ENCODE measurements at regions not wholly inside any gene's neighbourhood (a gene's known extent, or its start where the extent isn't known, plus 50 kb on each side); places are given as distances from the start of the nearest gene placed in this dataset.

- TF ChIP-seq, protein P1, sequence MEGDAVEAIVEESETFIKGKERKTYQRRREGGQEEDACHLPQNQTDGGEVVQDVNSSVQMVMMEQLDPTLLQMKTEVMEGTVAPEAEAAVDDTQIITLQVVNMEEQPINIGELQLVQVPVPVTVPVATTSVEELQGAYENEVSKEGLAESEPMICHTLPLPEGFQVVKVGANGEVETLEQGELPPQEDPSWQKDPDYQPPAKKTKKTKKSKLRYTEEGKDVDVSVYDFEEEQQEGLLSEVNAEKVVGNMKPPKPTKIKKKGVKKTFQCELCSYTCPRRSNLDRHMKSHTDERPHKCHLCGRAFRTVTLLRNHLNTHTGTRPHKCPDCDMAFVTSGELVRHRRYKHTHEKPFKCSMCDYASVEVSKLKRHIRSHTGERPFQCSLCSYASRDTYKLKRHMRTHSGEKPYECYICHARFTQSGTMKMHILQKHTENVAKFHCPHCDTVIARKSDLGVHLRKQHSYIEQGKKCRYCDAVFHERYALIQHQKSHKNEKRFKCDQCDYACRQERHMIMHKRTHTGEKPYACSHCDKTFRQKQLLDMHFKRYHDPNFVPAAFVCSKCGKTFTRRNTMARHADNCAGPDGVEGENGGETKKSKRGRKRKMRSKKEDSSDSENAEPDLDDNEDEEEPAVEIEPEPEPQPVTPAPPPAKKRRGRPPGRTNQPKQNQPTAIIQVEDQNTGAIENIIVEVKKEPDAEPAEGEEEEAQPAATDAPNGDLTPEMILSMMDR (IDR thresholded peaks at IDR 0.05; ENCODE audit: extremely low read depth in 1 of 2, insufficient read depth in 1 of 2, low read depth in 1 of 2, low read length in 2 of 2), result no peak
- TF ChIP-seq POLR2A (IDR thresholded peaks at IDR 0.05; ENCODE audit: low read depth, low read length), result no peak
- TF ChIP-seq MAX (IDR thresholded peaks at IDR 0.05; ENCODE audit: insufficient read depth, insufficient read length), result no peak
- TF ChIP-seq EZH2 (IDR thresholded peaks at IDR 0.05; ENCODE audit: borderline replicate concordance, low read depth, low read length, severe bottlenecking), result no peak
- TF ChIP-seq JUN (IDR thresholded peaks at IDR 0.05; ENCODE audit: borderline replicate concordance, insufficient read depth, insufficient read length, low read depth), result no peak
These were observed 99.7 kb downstream of the RBM43 start for GRCh38 chr2:151161821-151162551.

All from endothelial cell of umbilical vein (primary cell).